Fibroblast of lung (primary cell): ENCODE measurements at regions not wholly inside any gene's neighbourhood (a gene's known extent, or its start where the extent isn't known, plus 50 kb on each side); places are given as distances from the start of the nearest gene placed in this dataset.

ENCODE experiments used
- EZH2 ChIP-seq: IDR thresholded peaks from 2 replicates; pipeline ENCODE4 v1.5.1; 2012; ENCODE audit warnings: low read length, control low read depth, mild to moderate bottlenecking; ENCODE audit errors: missing control alignments
- TF ChIP-seq, protein P1 (sequence below), 2 donors: IDR thresholded peaks in 1 of 2; conservative IDR thresholded peaks in 1 of 2; 1 replicate in 1 of 2; 2 replicates in 1 of 2; pipeline ENCODE4 v1.5.1; 2011 to 2012; ENCODE audit warnings: low read length in 2 of 2, control low read depth in 1 of 2, inconsistent platforms in 1 of 2, low read depth in 1 of 2, mild to moderate bottlenecking in 1 of 2

DNA sequence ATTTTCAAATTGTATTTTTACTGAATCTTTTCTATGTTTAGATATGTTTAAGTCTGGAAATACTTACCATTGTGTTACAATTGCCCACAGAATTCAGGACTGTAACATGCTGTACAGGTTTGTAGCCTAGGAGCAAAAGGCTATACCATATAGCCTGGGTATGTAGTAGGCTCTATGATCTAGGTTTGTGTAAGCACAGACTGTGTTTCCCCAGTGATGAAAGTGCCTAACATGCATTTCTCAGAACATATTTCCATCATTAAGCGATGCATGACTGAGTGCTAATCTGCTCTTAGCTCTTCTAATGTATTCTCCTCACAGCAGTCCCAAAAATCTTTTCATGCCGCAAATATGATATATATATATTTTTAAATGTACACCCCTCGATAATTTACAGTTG is 166.7 kb upstream of the PPP2R2B start:
- TF ChIP-seq, protein P1, sequence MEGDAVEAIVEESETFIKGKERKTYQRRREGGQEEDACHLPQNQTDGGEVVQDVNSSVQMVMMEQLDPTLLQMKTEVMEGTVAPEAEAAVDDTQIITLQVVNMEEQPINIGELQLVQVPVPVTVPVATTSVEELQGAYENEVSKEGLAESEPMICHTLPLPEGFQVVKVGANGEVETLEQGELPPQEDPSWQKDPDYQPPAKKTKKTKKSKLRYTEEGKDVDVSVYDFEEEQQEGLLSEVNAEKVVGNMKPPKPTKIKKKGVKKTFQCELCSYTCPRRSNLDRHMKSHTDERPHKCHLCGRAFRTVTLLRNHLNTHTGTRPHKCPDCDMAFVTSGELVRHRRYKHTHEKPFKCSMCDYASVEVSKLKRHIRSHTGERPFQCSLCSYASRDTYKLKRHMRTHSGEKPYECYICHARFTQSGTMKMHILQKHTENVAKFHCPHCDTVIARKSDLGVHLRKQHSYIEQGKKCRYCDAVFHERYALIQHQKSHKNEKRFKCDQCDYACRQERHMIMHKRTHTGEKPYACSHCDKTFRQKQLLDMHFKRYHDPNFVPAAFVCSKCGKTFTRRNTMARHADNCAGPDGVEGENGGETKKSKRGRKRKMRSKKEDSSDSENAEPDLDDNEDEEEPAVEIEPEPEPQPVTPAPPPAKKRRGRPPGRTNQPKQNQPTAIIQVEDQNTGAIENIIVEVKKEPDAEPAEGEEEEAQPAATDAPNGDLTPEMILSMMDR (conservative IDR thresholded peaks at IDR 0.05 in 1 of 2, IDR thresholded peaks at IDR 0.05 in 1 of 2; ENCODE audit: low read depth in 1 of 2, low read length in 2 of 2), result no peak
- no peak for TF ChIP-seq EZH2
